ENCODE measurements at regions not wholly inside any gene's neighbourhood (a gene's known extent, or its start where the extent isn't known, plus 50 kb on each side); places are given as distances from the start of the nearest gene placed in this dataset.
A peak's percentile ranks its signal among the peaks of the same experiment; 100 is the strongest.

DNA sequence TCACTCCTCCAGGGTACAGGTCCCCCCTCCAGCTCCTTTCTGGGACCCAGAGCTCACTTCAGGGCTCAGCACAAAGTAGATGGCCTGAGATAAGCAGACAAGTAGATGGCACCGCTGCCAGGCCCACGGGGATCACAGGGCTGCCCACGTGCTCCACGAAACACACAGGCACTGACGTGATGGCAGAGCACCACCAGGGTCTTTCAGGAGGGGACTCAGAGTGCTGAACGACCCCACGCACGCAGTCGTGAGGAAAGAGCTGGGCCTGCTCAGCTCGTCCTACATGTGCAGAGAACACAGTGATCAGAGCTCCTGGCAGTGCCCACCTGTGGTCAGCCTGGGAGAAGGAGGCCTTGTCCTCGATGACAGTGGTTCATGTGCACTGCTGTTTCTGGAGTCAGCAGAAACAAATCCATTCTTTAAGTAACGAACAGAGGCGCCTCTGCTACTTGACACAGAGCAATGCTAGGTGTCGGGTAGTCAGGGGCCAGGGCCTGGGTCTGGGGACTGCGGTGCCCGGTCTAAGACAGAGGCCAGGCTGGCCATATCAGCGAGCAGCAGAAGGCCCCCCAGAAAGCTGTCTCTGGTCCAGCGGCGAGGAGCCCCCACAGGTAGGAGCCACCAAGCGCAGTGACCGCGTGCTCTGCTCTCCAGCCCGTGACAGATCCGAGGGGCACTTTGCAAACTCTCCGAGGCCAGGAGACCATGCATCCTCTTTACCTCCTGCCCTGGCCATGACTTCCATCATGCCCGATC lies 129.8 kb upstream of the FAM20C start:
- no peak overlapping the region for H3K4me3 ChIP-seq (ENCODE audit: low read depth, low read length)
- TF ChIP-seq, protein P1, sequence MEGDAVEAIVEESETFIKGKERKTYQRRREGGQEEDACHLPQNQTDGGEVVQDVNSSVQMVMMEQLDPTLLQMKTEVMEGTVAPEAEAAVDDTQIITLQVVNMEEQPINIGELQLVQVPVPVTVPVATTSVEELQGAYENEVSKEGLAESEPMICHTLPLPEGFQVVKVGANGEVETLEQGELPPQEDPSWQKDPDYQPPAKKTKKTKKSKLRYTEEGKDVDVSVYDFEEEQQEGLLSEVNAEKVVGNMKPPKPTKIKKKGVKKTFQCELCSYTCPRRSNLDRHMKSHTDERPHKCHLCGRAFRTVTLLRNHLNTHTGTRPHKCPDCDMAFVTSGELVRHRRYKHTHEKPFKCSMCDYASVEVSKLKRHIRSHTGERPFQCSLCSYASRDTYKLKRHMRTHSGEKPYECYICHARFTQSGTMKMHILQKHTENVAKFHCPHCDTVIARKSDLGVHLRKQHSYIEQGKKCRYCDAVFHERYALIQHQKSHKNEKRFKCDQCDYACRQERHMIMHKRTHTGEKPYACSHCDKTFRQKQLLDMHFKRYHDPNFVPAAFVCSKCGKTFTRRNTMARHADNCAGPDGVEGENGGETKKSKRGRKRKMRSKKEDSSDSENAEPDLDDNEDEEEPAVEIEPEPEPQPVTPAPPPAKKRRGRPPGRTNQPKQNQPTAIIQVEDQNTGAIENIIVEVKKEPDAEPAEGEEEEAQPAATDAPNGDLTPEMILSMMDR (conservative IDR thresholded peaks at IDR 0.05; ENCODE audit: low read depth, low read length) = no peak
- no peak for DNase-seq (ENCODE audit: low read depth)

GRCh38 chr7:63117-63480 lies 129.3 kb upstream of the FAM20C start:
- TF ChIP-seq, protein P1 (conservative IDR thresholded peaks at IDR 0.05; ENCODE audit: low read depth, low read length) = no peak
- DNase-seq (ENCODE audit: low read depth) = no peak
- no peak overlapping the region for H3K4me3 ChIP-seq (ENCODE audit: low read depth, low read length)

GRCh38 chr7:63521-64021 lies 128.8 kb upstream of the FAM20C start:
- no peak for DNase-seq (ENCODE audit: low read depth)
- H3K4me3 ChIP-seq (ENCODE audit: low read depth, low read length) = no peak overlapping the region
- TF ChIP-seq, protein P1 (conservative IDR thresholded peaks at IDR 0.05; ENCODE audit: low read depth, low read length) = no peak

DNA sequence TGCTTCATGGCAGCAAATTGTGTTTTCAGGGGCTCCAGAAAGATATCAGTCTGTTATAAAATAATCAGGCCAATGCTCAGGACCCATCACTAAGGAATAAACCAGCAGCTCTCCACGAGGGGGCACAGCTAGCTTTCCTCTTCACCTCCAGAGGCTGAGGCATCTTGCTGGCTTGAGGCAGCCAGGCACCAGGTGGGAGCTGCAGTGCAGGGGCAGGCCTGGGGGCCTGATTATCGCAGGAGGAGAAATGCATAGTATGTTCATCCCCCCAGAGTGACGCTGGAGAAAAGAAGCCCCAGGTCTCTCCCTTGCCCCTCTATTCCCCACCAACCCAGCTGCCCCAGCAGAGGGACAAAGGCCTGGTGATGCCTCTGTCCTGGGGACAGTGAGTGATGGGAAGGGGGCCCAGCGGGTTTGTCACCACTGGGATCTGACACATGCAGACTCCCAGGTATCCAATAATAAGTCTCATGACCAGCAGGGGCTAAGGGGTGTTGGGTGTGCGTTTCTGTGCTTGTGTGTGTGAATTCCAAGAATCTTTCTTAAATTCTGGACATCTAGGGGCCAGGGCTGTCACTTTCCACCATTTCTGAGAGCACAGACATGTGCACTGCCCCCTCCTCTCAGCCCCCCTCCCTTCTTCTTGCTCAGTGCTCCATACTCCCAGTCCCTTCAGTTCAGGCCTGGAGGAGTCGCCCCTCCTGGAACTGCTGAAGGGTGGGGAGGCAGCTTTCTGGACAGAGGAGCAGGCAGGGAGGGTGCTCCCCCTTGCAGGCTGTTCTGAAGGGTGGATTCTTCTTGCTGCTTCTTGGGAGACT lies 128.1 kb upstream of the FAM20C start:
- H3K4me3 ChIP-seq (ENCODE audit: low read depth, low read length) = no peak overlapping the region
- no peak for DNase-seq (ENCODE audit: low read depth)
- TF ChIP-seq, protein P1 (conservative IDR thresholded peaks at IDR 0.05; ENCODE audit: low read depth, low read length) = peak; percentile 75

- TF ChIP-seq, protein P1 (conservative IDR thresholded peaks at IDR 0.05; ENCODE audit: low read depth, low read length) = no peak
- no peak for DNase-seq (ENCODE audit: low read depth)
- H3K4me3 ChIP-seq (ENCODE audit: low read depth, low read length) = no peak overlapping the region
Measured at GRCh38 chr7:64916-65341, 127.4 kb upstream of the FAM20C start.

GRCh38 chr7:65554-65953 lies 126.8 kb upstream of the FAM20C start:
- TF ChIP-seq, protein P1 (conservative IDR thresholded peaks at IDR 0.05; ENCODE audit: low read depth, low read length) = no peak
- no peak for DNase-seq (ENCODE audit: low read depth)
- no peak overlapping the region for H3K4me3 ChIP-seq (ENCODE audit: low read depth, low read length)

Measured in epithelial cell of proximal tubule (primary cell).